NB4 (cell line): ENCODE measurements at regions not wholly inside any gene's neighbourhood (a gene's known extent, or its start where the extent isn't known, plus 50 kb on each side); places are given as distances from the start of the nearest gene placed in this dataset.

Experiments used
- MYC ChIP-seq: IDR thresholded peaks from 2 replicates; pipeline ENCODE4 v1.6.1; 2011; ENCODE audit warnings: low read depth, low read length
- POLR2A ChIP-seq: IDR thresholded peaks from 2 replicates; pipeline ENCODE4 v1.6.1; 2011; ENCODE audit warnings: mild to moderate bottlenecking; ENCODE audit not compliant: insufficient read length; ENCODE audit errors: extremely low read depth
- TF ChIP-seq, protein P1 (sequence below): IDR thresholded peaks from one replicate; pipeline ENCODE4 v1.5.1; 2012; ENCODE audit warnings: low read depth, low read length
- TF ChIP-seq, protein P2 (sequence below): IDR thresholded peaks from 2 replicates; pipeline ENCODE4 v1.6.1; 2011; ENCODE audit warnings: low read depth, low read length

DNA sequence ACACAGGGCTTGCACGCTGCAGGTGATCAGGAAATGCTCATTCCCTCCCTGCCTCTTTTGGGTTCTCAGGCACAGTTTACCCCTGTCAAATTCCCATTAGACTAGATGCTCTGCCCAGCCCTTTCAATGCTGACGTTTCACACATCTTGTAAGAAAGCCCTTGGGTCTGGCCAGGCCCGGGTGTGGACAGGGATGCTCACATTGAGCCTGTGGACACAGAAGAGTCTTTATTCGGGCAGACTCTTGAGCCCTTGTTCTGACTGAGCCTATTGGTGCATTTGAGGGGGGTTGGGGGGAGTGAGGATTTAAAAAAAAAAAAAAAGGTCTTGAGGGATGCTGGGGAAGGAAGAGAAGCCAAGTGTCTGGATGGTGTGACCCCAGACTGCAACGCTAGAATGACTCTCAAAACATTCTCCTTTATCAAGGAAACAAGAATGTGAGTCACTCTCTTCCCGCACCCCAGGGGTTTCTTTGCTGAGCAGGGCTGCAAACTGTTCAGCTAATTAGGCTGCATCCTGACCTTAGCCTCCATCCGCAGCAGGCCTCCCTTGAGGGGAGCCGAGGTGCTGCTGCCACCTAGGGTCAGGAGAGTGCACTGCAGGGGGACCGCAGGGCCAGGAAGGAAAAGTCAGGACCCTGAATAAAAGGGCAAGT, 53.6 kb upstream of the TMEM72 start:
- TF ChIP-seq, protein P1, sequence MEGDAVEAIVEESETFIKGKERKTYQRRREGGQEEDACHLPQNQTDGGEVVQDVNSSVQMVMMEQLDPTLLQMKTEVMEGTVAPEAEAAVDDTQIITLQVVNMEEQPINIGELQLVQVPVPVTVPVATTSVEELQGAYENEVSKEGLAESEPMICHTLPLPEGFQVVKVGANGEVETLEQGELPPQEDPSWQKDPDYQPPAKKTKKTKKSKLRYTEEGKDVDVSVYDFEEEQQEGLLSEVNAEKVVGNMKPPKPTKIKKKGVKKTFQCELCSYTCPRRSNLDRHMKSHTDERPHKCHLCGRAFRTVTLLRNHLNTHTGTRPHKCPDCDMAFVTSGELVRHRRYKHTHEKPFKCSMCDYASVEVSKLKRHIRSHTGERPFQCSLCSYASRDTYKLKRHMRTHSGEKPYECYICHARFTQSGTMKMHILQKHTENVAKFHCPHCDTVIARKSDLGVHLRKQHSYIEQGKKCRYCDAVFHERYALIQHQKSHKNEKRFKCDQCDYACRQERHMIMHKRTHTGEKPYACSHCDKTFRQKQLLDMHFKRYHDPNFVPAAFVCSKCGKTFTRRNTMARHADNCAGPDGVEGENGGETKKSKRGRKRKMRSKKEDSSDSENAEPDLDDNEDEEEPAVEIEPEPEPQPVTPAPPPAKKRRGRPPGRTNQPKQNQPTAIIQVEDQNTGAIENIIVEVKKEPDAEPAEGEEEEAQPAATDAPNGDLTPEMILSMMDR = peak; percentile 99
- no peak for TF ChIP-seq POLR2A
- TF ChIP-seq, protein P2, sequence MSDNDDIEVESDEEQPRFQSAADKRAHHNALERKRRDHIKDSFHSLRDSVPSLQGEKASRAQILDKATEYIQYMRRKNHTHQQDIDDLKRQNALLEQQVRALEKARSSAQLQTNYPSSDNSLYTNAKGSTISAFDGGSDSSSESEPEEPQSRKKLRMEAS = peak; percentile 52; the same call in 1 of the 2 replicates
- TF ChIP-seq MYC = peak; percentile 61
